ENCODE measurements at regions not wholly inside any gene's neighbourhood (a gene's known extent, or its start where the extent isn't known, plus 50 kb on each side); places are given as distances from the start of the nearest gene placed in this dataset.

- no peak for ATAC-seq
Observed at GRCh38 chr11:101199416-101199815, 69.8 kb upstream of the PGR start.

- ATAC-seq, result no peak
Observed at GRCh38 chr11:101195294-101195693, 65.7 kb upstream of the PGR start.

GRCh38 chr11:101188801-101189200 lies 59.2 kb upstream of the PGR start:
- ATAC-seq, result no peak

GRCh38 chr11:101188173-101188572 lies 58.6 kb upstream of the PGR start:
- no peak for ATAC-seq

GRCh38 chr11:101187748-101188147 lies 58.1 kb upstream of the PGR start:
- ATAC-seq, result no peak

GRCh38 chr11:101185985-101186384 lies 56.4 kb upstream of the PGR start:
- ATAC-seq, result no peak

GRCh38 chr11:101182467-101182866 lies 52.9 kb upstream of the PGR start:
- ATAC-seq, result no peak

- no peak for ATAC-seq
Observed at GRCh38 chr11:101180481-101180880, 50.9 kb upstream of the PGR start.

Data from esophagus mucosa (tissue), 1 donor.